ENCODE measurements at regions not wholly inside any gene's neighbourhood (a gene's known extent, or its start where the extent isn't known, plus 50 kb on each side); places are given as distances from the start of the nearest gene placed in this dataset.
A peak's percentile ranks its signal among the peaks of the same experiment; 100 is the strongest.
"Not testable (repeated sequence)": the region's sequence is repeated elsewhere in the genome, so short reads cannot be mapped to it uniquely, and the experiment has no call there.

DNA sequence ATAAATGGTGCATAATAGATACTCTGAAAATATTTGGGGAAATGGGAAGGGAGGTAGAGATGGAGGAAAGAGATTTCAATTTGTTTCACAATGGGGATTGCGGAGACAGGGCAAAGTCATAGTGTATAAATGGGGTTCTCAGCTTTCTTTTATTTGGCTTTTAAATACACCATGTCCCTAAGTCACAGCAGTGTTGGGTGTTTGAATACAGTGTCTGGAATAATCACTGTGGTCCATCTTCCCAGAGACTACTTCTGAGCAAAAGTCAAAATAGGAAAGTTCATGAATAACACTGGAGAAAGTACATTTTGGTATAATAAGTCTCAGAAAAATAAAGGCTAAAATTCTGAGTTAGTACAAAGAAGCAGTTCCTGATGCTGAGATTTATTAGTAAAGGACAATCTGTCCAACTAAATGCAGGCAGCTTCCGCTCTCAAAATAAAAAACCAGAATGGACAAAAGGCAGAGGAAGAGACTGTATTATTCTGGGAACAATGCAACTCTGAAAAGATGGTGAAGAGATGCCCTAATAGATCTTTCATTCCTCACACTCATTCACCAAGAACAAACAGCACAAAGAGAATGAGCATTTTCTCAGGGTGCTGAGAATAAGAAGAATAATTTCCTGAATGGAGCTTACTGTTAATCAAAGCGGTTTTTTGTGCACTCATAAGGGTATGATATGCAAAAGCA lies 295.4 kb upstream of the PIK3C3 start:
- H3K36me3 ChIP-seq (replicated peaks; ENCODE audit: control insufficient read depth, insufficient read depth, low read length) = no peaks in the 10 kb centered on the region
- no peaks in the 10 kb centered on the region for H3K27me3 ChIP-seq (ENCODE audit: control insufficient read depth, insufficient read depth, low read length)
- no peak overlapping the region for H3K4me3 ChIP-seq (ENCODE audit: insufficient read depth, low read depth, low read length)
- no peak for DNase-seq

DNA sequence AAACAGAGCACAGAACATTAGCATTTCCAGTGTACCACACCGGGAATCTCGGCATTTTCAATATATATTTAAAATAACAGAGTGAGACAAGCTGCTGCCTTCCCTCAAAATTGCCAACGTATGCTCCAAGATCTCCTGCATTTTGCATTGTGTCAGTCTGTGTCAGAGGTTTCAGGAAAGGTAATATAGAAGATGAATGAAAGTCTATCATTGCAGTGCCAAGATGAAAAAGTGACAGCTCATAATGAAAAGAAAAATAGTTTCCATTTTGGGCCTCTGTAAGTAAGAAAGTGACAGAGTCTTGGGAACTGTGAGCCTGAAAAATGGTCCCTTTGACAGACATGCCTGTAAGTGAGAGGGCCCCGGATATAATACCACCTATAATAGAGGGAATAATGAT lies 297.8 kb upstream of the PIK3C3 start:
- Histone ChIP-seq H3K4me3 (ENCODE audit: insufficient read depth, low read depth, low read length) (no peak overlapping the region), H3K36me3 (replicated peaks; ENCODE audit: control insufficient read depth, insufficient read depth, low read length) (no peaks in the 10 kb centered on the region), H3K27me3 (ENCODE audit: control insufficient read depth, insufficient read depth, low read length) (no peaks in the 10 kb centered on the region)
- no peak for DNase-seq

DNA sequence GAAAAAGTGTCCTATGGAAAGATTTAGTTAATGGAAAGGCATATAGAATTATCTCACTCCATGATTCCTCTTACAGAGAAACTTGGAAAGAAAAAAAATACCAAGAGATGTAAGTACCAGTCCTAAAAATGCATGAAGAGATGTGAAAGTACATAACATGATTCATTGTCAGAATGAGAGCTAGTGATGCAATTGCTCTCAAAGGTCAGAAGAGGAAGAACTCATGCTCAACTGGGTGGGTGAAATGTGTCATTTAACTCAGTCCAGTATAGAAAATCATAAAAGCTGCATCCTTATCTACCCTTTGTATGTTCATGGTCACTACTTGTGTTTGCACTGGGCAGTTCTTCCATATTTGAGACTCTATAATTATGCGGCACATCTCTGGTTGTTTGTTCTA lies 300.0 kb upstream of the PIK3C3 start:
- H3K4me3 ChIP-seq (ENCODE audit: insufficient read depth, low read depth, low read length) = no peak overlapping the region
- H3K27me3 ChIP-seq (ENCODE audit: control insufficient read depth, insufficient read depth, low read length) = no peaks in the 10 kb centered on the region
- no peak for DNase-seq
- no peaks in the 10 kb centered on the region for H3K36me3 ChIP-seq (replicated peaks; ENCODE audit: control insufficient read depth, insufficient read depth, low read length)

DNA sequence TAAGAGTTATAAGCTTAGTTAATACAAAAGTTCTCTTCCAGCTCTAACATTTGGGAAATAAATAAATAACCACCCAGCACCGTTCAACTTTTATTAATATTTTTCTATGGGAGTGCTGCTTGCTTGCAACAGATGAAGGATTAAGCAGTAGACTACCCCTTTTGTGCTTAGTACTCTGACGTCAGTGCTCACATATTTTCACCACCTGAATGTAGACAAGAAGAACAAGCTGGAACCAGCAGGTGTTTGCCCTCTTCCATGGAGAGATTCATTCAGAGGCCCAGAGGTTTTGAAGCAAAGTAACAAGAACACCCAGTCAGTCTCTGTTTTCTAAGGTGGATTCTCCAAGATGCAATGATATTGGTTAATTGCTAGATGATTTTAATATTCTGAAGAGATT lies 307.1 kb upstream of the PIK3C3 start:
- Histone ChIP-seq H3K27me3 (ENCODE audit: control insufficient read depth, insufficient read depth, low read length) (no peaks in the 10 kb centered on the region), H3K36me3 (replicated peaks; ENCODE audit: control insufficient read depth, insufficient read depth, low read length) (no peaks in the 10 kb centered on the region), H3K4me3 (ENCODE audit: insufficient read depth, low read depth, low read length) (no peak overlapping the region)
- no peak for DNase-seq

- Histone ChIP-seq H3K36me3 (replicated peaks; ENCODE audit: control insufficient read depth, insufficient read depth, low read length) (no peaks in the 10 kb centered on the region), H3K4me3 (ENCODE audit: insufficient read depth, low read depth, low read length) (no peak overlapping the region), H3K27me3 (ENCODE audit: control insufficient read depth, insufficient read depth, low read length) (no peaks in the 10 kb centered on the region)
- DNase-seq = no peak
Measured at GRCh38 chr18:41646915-41647620, 308.0 kb upstream of the PIK3C3 start.

DNA sequence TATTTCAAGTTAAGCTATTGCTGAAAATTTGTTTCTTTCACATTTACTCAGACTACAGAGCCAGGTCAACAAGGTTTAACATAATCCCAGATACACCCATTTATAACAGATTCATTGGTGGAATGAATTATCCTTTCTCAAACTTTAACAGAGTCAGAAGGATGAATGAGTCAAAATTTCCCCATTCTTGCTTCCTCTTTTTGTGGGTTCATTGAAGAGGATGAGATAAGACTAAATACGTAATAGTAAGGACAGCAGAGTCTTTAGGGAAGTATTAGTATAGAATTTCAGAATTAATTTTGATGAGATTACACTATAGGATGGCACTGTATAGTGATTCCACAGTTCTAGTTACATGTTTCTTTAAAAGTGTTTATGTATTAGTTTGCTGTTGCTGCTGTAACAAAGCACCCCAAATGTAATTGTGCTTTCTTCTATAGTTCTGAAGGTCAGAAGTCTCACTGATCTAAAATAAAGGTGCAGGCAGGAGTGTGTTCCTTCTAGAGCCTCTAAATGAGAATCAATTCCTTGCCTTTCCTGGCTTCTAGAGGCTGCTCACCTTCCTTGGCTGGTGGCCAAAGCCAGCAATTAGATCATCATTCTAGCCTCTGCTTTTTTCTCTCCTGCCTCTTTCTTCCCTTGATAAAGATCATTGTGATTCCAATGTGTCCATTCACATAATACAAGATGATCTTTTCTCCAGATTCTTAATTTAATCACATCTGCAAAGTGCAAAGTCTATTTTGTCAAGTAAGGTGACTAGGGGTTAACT lies 309.3 kb upstream of the PIK3C3 start:
- DNase-seq = no peak
- Histone ChIP-seq H3K36me3 (replicated peaks; ENCODE audit: control insufficient read depth, insufficient read depth, low read length) (no peaks in the 10 kb centered on the region), H3K4me3 (ENCODE audit: insufficient read depth, low read depth, low read length) (no peak overlapping the region), H3K27me3 (ENCODE audit: control insufficient read depth, insufficient read depth, low read length) (no peaks in the 10 kb centered on the region)

DNA sequence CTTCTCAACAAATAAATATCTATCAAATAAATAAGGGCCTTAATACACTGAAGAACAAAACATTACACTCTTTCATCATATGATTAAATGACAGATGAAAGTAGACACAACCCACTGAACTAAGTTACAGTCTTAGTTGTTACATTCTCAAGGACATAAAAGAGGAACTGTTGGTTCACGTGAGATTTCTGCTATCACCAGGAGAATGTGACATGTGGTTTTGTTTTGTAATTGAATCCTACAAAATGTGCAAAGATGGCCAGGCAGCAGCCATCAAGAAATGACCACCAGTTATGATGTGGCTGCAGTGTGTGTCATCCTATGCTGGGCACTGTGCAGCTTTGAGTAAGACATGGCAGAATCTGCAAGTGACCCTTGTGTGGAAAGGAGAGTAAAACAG lies 310.6 kb upstream of the PIK3C3 start:
- H3K36me3 ChIP-seq (replicated peaks; ENCODE audit: control insufficient read depth, insufficient read depth, low read length) = no peaks in the 10 kb centered on the region
- H3K27me3 ChIP-seq (ENCODE audit: control insufficient read depth, insufficient read depth, low read length) = no peaks in the 10 kb centered on the region
- no peak for DNase-seq
- no peak overlapping the region for H3K4me3 ChIP-seq (ENCODE audit: insufficient read depth, low read depth, low read length)

DNA sequence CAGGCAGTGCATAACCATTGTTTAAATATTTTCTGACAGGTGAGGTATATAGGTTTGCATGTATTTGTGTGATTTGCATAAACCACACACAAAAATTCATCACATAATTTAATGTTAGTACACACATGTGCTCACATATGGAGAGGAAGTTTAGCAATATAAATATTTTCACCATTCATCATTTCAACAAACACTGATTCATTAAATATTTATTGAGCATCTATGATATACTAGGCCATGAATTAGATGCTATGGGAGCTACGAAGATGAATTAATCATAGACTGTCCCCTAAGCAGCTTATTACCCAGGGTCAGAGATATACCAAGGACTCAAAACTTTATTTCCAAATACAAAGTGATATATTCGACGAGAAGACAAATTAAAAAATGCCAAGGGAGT lies 311.6 kb upstream of the PIK3C3 start:
- no peaks in the 10 kb centered on the region for H3K36me3 ChIP-seq (replicated peaks; ENCODE audit: control insufficient read depth, insufficient read depth, low read length)
- H3K27me3 ChIP-seq (ENCODE audit: control insufficient read depth, insufficient read depth, low read length) = no peaks in the 10 kb centered on the region
- no peak for DNase-seq
- no peak overlapping the region for H3K4me3 ChIP-seq (ENCODE audit: insufficient read depth, low read depth, low read length)

- H3K27me3 ChIP-seq (ENCODE audit: control insufficient read depth, insufficient read depth, low read length) = no peaks in the 10 kb centered on the region
- DNase-seq = no peak
Measured at GRCh38 chr18:41642756-41643155, 312.3 kb upstream of the PIK3C3 start.

GRCh38 chr18:41639218-41639617 lies 315.8 kb upstream of the PIK3C3 start:
- no peaks in the 10 kb centered on the region for H3K36me3 ChIP-seq (replicated peaks; ENCODE audit: control insufficient read depth, insufficient read depth, low read length)
- no peak overlapping the region for H3K4me3 ChIP-seq (ENCODE audit: insufficient read depth, low read depth, low read length)
- no peaks in the 10 kb centered on the region for H3K27me3 ChIP-seq (ENCODE audit: control insufficient read depth, insufficient read depth, low read length)
- DNase-seq = no peak

More at GRCh38 chr18:41642756-41643155, 312.3 kb upstream of the PIK3C3 start:
- Histone ChIP-seq H3K36me3 (replicated peaks; ENCODE audit: control insufficient read depth, insufficient read depth, low read length) (no peaks in the 10 kb centered on the region), H3K4me3 (ENCODE audit: insufficient read depth, low read depth, low read length) (no peak overlapping the region)

DNA sequence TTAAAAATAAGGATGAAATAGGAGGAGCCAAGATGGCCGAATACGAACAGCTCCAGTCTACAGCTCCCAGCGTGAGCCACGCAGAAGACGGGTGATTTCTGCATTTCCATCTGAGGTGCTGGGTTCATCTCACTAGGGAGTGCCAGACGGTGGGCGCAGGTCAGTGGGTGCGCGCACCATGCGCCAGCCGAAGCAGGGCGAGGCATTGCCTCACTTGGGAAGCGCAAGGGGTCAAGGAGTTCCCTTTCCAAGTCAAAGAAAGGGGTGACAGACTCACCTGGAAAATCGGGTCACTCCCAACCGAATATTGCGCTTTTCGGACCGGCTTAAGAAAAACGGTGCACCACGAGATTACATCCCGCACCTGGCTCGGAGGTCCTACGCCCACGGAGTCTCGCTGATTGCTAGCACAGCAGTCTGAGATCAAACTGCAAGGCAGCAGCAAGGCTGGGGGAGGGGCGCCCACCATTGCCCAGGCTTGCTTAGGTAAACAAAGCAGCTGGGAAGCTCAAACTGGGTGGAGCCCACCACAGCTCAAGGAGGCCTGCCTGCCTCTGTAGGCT lies 323.2 kb upstream of the PIK3C3 start:
- DNase-seq; H3K36me3 ChIP-seq (replicated peaks; ENCODE audit: control insufficient read depth, insufficient read depth, low read length); H3K27me3 ChIP-seq (ENCODE audit: control insufficient read depth, insufficient read depth, low read length): not testable (repeated sequence)
- H3K4me3 ChIP-seq (ENCODE audit: insufficient read depth, low read depth, low read length) = peak overlapping the region; percentile 51

GRCh38 chr18:41630232-41630886 lies 324.7 kb upstream of the PIK3C3 start:
- H3K4me3 ChIP-seq (ENCODE audit: insufficient read depth, low read depth, low read length) = no peak overlapping the region
- no peak for DNase-seq
- H3K36me3 ChIP-seq (replicated peaks; ENCODE audit: control insufficient read depth, insufficient read depth, low read length) = no peaks in the 10 kb centered on the region

GRCh38 chr18:41624460-41624859 lies 330.6 kb upstream of the PIK3C3 start:
- Histone ChIP-seq H3K36me3 (replicated peaks; ENCODE audit: control insufficient read depth, insufficient read depth, low read length) (no peaks in the 10 kb centered on the region), H3K4me3 (ENCODE audit: insufficient read depth, low read depth, low read length) (no peak overlapping the region), H3K27me3 (ENCODE audit: control insufficient read depth, insufficient read depth, low read length) (no peaks in the 10 kb centered on the region)
- DNase-seq = no peak

More at GRCh38 chr18:41630232-41630886, 324.7 kb upstream of the PIK3C3 start:
- H3K27me3 ChIP-seq (ENCODE audit: control insufficient read depth, insufficient read depth, low read length) = no peaks in the 10 kb centered on the region

GRCh38 chr18:41621177-41621576 lies 333.9 kb upstream of the PIK3C3 start:
- Histone ChIP-seq H3K27me3 (ENCODE audit: control insufficient read depth, insufficient read depth, low read length) (no peaks in the 10 kb centered on the region), H3K4me3 (ENCODE audit: insufficient read depth, low read depth, low read length) (no peak overlapping the region), H3K36me3 (replicated peaks; ENCODE audit: control insufficient read depth, insufficient read depth, low read length) (no peaks in the 10 kb centered on the region)
- no peak for DNase-seq
